Smooth muscle cell (in vitro differentiated cells): ENCODE measurements at regions not wholly inside any gene's neighbourhood (a gene's known extent, or its start where the extent isn't known, plus 50 kb on each side); places are given as distances from the start of the nearest gene placed in this dataset.

Source experiments
- DNase-seq: peaks from one replicate; lab custom pipeline; 2025; ENCODE audit not compliant: unreplicated experiment; lab: John Stamatoyannopoulos, UW
- H2AFZ ChIP-seq: fragments of 200-600 bp; sonication (generic); 2 replicates; pipeline ENCODE4 v1.6.0; 2016; ENCODE audit warnings: antibody characterized with exemption, low read depth, mild to moderate bottlenecking
- H3F3A ChIP-seq: fragments of 200-600 bp; sonication (generic); 2 replicates; pipeline ENCODE4 v1.6.0; 2017; ENCODE audit warnings: antibody characterized with exemption, low read depth
- H3K27ac ChIP-seq: fragments of 200-600 bp; sonication (generic); 2 replicates; pipeline ENCODE4 v1.5.1; 2016; ENCODE audit warnings: low read depth, mild to moderate bottlenecking
- H3K27me3 ChIP-seq: fragments of 200-600 bp; sonication (generic); 2 replicates; pipeline ENCODE4 v1.6.1; 2016; ENCODE audit warnings: low read depth, mild to moderate bottlenecking
- H3K36me3 ChIP-seq: fragments of 200-600 bp; sonication (generic); 2 replicates; pipeline ENCODE4 v1.5.1; 2016; ENCODE audit warnings: low read depth
- H3K4me1 ChIP-seq: fragments of 200-600 bp; sonication (generic); 2 replicates; pipeline ENCODE4 v1.5.1; 2016; ENCODE audit warnings: low read depth
- H3K4me2 ChIP-seq: fragments of 200-600 bp; sonication (generic); 2 replicates; pipeline ENCODE4 v1.6.0; 2016; ENCODE audit warnings: mild to moderate bottlenecking
- H3K4me3 ChIP-seq: fragments of 200-600 bp; sonication (generic); 2 replicates; pipeline ENCODE4 v1.5.1; 2016; ENCODE audit warnings: mild to moderate bottlenecking
- H3K79me2 ChIP-seq: fragments of 200-600 bp; sonication (generic); 2 replicates; pipeline ENCODE4 v1.6.0; 2016; ENCODE audit warnings: low read depth, mild to moderate bottlenecking
- H3K9ac ChIP-seq: fragments of 200-600 bp; sonication (generic); 2 replicates; pipeline ENCODE4 v1.6.0; 2016; ENCODE audit warnings: low read depth
- H3K9me3 ChIP-seq: fragments of 200-600 bp; sonication (generic); replicated peaks from 2 replicates; pipeline ENCODE4 v1.5.1; 2016; ENCODE audit warnings: low read depth
- H4K20me1 ChIP-seq: fragments of 200-600 bp; sonication (generic); 2 replicates; pipeline ENCODE4 v1.6.0; 2016; ENCODE audit warnings: low read depth
- WGBS: methylation state at CpG from one replicate; pipeline ENCODE4 v1.1.7; 2016; ENCODE audit warnings: low lambda C conversion rate; 5-methylcytosine and 5-hydroxymethylcytosine counted together
- TF ChIP-seq, protein P1 (sequence below): fragments of 200-600 bp; sonication (generic); IDR thresholded peaks from 2 replicates; pipeline ENCODE4 v1.5.1; 2017; ENCODE audit warnings: borderline replicate concordance, mild to moderate bottlenecking, antibody characterized with exemption; ENCODE audit not compliant: insufficient read depth, poor library complexity, severe bottlenecking

DNA sequence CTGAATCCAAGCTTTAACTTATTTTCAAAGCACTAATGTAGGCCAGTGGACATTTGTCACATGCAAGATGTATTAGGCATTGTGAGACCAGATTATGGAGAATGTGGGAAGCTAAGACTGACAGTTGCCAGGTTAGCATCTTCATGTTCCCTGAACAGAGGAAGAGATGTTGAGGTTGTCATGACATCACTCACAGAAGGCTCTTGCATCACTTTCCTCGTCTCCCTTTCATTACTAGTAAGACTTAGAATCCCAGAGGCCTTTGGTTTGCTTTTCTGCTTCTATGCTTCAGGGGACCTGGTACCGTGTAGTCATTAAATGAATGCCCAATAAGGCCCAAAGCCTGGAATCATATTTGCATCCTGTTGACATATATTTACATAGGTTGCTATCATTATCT is 76.4 kb upstream of the RPS23 start:
- Histone ChIP-seq H2AFZ (no peak overlapping the region), H3K4me3 (no peak overlapping the region), H3F3A (peaks cover 10% of the 10 kb centered on the region), H4K20me1 (no peaks in the 10 kb centered on the region), H3K27ac (no peak overlapping the region), H3K4me2 (no peak overlapping the region), H3K36me3 (no peaks in the 10 kb centered on the region), H3K27me3 (no peaks in the 10 kb centered on the region), H3K79me2 (no peaks in the 10 kb centered on the region), H3K9me3 (no peaks in the 10 kb centered on the region), H3K9ac (no peak overlapping the region), H3K4me1 (peaks cover 5% of the 10 kb centered on the region)
- DNase-seq, result no peak
- TF ChIP-seq, protein P1, sequence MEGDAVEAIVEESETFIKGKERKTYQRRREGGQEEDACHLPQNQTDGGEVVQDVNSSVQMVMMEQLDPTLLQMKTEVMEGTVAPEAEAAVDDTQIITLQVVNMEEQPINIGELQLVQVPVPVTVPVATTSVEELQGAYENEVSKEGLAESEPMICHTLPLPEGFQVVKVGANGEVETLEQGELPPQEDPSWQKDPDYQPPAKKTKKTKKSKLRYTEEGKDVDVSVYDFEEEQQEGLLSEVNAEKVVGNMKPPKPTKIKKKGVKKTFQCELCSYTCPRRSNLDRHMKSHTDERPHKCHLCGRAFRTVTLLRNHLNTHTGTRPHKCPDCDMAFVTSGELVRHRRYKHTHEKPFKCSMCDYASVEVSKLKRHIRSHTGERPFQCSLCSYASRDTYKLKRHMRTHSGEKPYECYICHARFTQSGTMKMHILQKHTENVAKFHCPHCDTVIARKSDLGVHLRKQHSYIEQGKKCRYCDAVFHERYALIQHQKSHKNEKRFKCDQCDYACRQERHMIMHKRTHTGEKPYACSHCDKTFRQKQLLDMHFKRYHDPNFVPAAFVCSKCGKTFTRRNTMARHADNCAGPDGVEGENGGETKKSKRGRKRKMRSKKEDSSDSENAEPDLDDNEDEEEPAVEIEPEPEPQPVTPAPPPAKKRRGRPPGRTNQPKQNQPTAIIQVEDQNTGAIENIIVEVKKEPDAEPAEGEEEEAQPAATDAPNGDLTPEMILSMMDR, result no peak
- WGBS, result 90% methylated on average over 2 of the region's 2 CpGs

DNA sequence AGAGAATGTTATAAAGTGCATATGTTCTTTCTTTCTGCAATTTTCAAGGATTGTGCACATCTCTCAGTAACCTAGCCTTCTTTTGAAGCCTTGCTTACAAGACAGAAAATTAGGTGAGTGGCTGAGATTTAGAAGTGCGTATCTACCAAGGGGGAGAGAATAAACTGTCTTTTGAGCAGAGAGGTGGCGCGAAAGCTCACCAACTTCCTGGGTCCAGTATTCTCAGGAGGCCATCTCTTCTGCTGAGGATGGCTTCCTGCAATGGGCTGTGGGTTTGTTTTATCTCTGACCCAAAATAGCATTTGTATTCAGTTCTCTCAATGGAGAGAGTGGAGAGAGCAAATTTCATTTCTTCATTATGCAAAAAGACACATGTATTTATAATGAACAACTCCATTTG is 75.4 kb upstream of the RPS23 start:
- Histone ChIP-seq H3K9ac (no peak overlapping the region), H3F3A (peaks cover 15% of the 10 kb centered on the region), H3K4me2 (no peak overlapping the region), H3K27me3 (no peaks in the 10 kb centered on the region), H3K4me3 (no peak overlapping the region), H4K20me1 (no peaks in the 10 kb centered on the region), H3K27ac (no peak overlapping the region), H3K4me1 (peaks cover 3% of the 10 kb centered on the region), H3K79me2 (no peaks in the 10 kb centered on the region), H3K36me3 (no peaks in the 10 kb centered on the region), H3K9me3 (no peaks in the 10 kb centered on the region), H2AFZ (peak overlapping the region; percentile 10)
- TF ChIP-seq, protein P1, result no peak
- DNase-seq, result no peak
- WGBS, result 99% methylated on average over 3 of the region's 3 CpGs

DNA sequence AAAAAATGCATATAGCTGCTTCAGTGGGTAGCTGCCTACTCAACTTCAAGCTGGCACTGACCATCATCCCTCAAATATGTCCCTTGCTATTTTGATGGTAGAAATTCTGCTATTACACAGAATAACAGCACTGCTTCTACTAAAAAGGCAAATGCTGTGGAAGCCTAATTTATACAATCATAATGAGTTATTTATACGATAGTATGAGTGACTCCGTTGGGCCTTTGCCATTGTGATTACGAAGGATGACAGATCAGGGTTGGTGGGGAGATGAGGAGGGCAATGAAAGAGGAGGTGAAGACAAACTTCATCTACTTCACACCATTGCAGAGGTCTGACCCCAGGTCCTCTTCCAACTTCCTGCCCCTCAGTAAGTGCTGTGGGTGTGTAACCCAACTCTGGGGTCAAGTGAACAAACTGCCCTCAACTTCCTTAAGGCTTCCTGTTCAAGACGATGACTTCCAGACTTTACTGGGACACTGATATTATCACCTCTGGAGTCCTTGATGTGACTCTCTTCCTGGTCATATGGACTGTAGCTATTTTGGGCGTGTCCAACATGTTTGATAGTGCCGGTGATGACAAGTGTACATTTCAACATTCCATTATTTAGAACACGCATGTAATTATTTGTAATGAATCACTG is 74.1 kb upstream of the RPS23 start:
- Histone ChIP-seq H2AFZ (no peak overlapping the region), H3K27ac (peak overlapping the region; percentile 70), H4K20me1 (no peaks in the 10 kb centered on the region), H3K79me2 (no peaks in the 10 kb centered on the region), H3K36me3 (no peaks in the 10 kb centered on the region), H3F3A (peaks cover 12% of the 10 kb centered on the region), H3K4me2 (peak overlapping the region; percentile 29), H3K9me3 (no peaks in the 10 kb centered on the region), H3K9ac (no peak overlapping the region), H3K27me3 (no peaks in the 10 kb centered on the region), H3K4me1 (peaks cover 7% of the 10 kb centered on the region), H3K4me3 (no peak overlapping the region)
- no peak for DNase-seq
- 57% methylated on average over 7 of the region's 7 CpGs for WGBS
- TF ChIP-seq, protein P1, result no peak

DNA sequence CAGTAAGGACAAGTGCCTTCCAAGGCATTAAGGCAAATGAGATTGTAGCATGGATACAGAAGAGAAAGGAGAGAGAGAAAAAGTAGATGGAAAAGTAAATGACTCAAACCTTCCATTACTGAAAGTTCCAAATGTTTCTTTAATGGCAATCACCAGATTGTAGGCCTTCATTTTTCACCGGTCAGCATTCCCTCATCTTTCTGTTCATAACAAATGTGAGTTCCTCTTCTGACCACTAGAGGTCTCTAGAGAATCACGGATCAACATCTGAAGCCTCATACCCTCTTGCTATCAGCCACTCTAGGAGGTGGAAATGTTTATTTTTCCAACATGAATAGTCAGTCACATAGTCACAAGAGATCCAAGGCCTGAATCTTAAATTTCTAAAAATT is 73.6 kb upstream of the RPS23 start:
- no peaks in the 10 kb centered on the region for H3K36me3 ChIP-seq
- peak overlapping the region; percentile 29 for H3K4me2 ChIP-seq
- H3K79me2 ChIP-seq, result no peaks in the 10 kb centered on the region
- 2% methylated on average over 2 of the region's 2 CpGs for WGBS
- H3K9ac ChIP-seq, result no peak overlapping the region
- peaks cover 12% of the 10 kb centered on the region for H3F3A ChIP-seq
- H3K9me3 ChIP-seq, result no peaks in the 10 kb centered on the region
- TF ChIP-seq, protein P1, result peak; percentile 64
- no peak for DNase-seq
- H3K4me3 ChIP-seq, result no peak overlapping the region
- no peaks in the 10 kb centered on the region for H3K27me3 ChIP-seq
- peaks cover 11% of the 10 kb centered on the region for H3K4me1 ChIP-seq
- peak overlapping the region; percentile 87 for H3K27ac ChIP-seq
- H2AFZ ChIP-seq, result no peak overlapping the region
- H4K20me1 ChIP-seq, result no peaks in the 10 kb centered on the region
